HEK293T (cell line): ENCODE measurements at regions not wholly inside any gene's neighbourhood (a gene's known extent, or its start where the extent isn't known, plus 50 kb on each side); places are given as distances from the start of the nearest gene placed in this dataset.

Experiments
- CTCF ChIA-PET: fragments of 350-600 bp; formaldehyde crosslinking; extraction: SDS; loops from one replicate; lab custom pipeline; 2021; ENCODE audit warnings: antibody characterized with exemption, inconsistent platforms; lab: Yijun Ruan, JAX
- POLR2A ChIA-PET: fragments of 350-600 bp; formaldehyde crosslinking; extraction: SDS; loops from one replicate; lab custom pipeline; 2020; ENCODE audit warnings: antibody characterized with exemption, inconsistent platforms; lab: Yijun Ruan, JAX
- DNase-seq: peaks from one replicate; pipeline ENCODE4 v3.0.0; 2012; ENCODE audit warnings: mixed read lengths; ENCODE audit errors: extremely low spot score
- ARNT ChIP-seq: fragments of 450-650 bp; IDR thresholded peaks from 2 replicates; pipeline ENCODE4 v1.6.1; 2017; ENCODE audit warnings: mild to moderate bottlenecking
- BHLHE40 ChIP-seq: fragments of 450-650 bp; IDR thresholded peaks from 2 replicates; pipeline ENCODE4 v1.6.1; 2016; ENCODE audit warnings: mild to moderate bottlenecking, moderate library complexity, borderline replicate concordance
- CTBP1 ChIP-seq: fragments of 450-650 bp; IDR thresholded peaks from 2 replicates; pipeline ENCODE4 v1.6.1; 2016; ENCODE audit warnings: borderline replicate concordance
- ELF4 ChIP-seq: fragments of 450-650 bp; IDR thresholded peaks from 2 replicates; pipeline ENCODE4 v1.6.1; 2017; ENCODE audit warnings: antibody characterized with exemption
- FOXA1 ChIP-seq: fragments of 450-650 bp; IDR thresholded peaks from 2 replicates; pipeline ENCODE4 v1.6.1; 2016; ENCODE audit warnings: mild to moderate bottlenecking
- FOXK2 ChIP-seq: fragments of 450-650 bp; IDR thresholded peaks from 2 replicates; pipeline ENCODE4 v1.6.1; 2016; ENCODE audit warnings: mild to moderate bottlenecking
- FOXM1 ChIP-seq: fragments of 450-650 bp; IDR thresholded peaks from 2 replicates; pipeline ENCODE4 v1.6.1; 2017; ENCODE audit warnings: mild to moderate bottlenecking, borderline replicate concordance
- HDGF ChIP-seq: fragments of 450-650 bp; IDR thresholded peaks from 2 replicates; pipeline ENCODE4 v1.6.1; 2017; ENCODE audit warnings: antibody characterized with exemption, borderline replicate concordance
- L3MBTL2 ChIP-seq: fragments of 450-650 bp; conservative IDR thresholded peaks from 2 replicates; pipeline ENCODE4 v1.6.1; 2016; ENCODE audit warnings: mild to moderate bottlenecking
- LEF1 ChIP-seq: fragments of 450-650 bp; IDR thresholded peaks from 2 replicates; pipeline ENCODE4 v1.6.1; 2017; ENCODE audit warnings: mild to moderate bottlenecking, borderline replicate concordance
- NFRKB ChIP-seq: fragments of 450-650 bp; IDR thresholded peaks from 2 replicates; pipeline ENCODE4 v1.6.1; 2016; ENCODE audit warnings: mild to moderate bottlenecking, moderate library complexity
- PKNOX1 ChIP-seq: fragments of 450-650 bp; IDR thresholded peaks from 2 replicates; pipeline ENCODE4 v1.6.1; 2016
- SP1 ChIP-seq: fragments of 450-650 bp; IDR thresholded peaks from 2 replicates; pipeline ENCODE4 v1.6.1; 2017
- SUZ12 ChIP-seq: fragments of 450-650 bp; IDR thresholded peaks from 2 replicates; pipeline ENCODE4 v1.6.1; 2016; ENCODE audit warnings: mild to moderate bottlenecking
- TARDBP ChIP-seq: fragments of 450-650 bp; IDR thresholded peaks from 2 replicates; pipeline ENCODE4 v1.6.1; 2016
- ZNF384 ChIP-seq: fragments of 450-650 bp; IDR thresholded peaks from 2 replicates; pipeline ENCODE4 v1.6.1; 2016

GRCh38 chr10:29876008-29876555, 183.3 kb downstream of the JCAD start:
- ChIA-PET CTCF (no interaction called here), POLR2A (no interaction called here)
- no peak for TF ChIP-seq FOXA1
- TF ChIP-seq ARNT = no peak
- no peak for TF ChIP-seq FOXM1
- no peak for DNase-seq

GRCh38 chr10:29874606-29875269, 184.6 kb downstream of the JCAD start:
- ChIA-PET POLR2A (no interaction called here), CTCF (no interaction called here)
- DNase-seq = no peak
- TF ChIP-seq SP1 = no peak
- no peak for TF ChIP-seq FOXA1
- no peak for TF ChIP-seq BHLHE40
- TF ChIP-seq FOXM1 = no peak
- TF ChIP-seq ZNF384 = no peak
- no peak for TF ChIP-seq TARDBP
- no peak for TF ChIP-seq FOXK2
- TF ChIP-seq NFRKB = no peak
- no peak for TF ChIP-seq CTBP1

- ChIA-PET POLR2A (no interaction called here), CTCF (no interaction called here)
- no peak for DNase-seq
- TF ChIP-seq LEF1 (no peak), FOXA1 (no peak), FOXK2 (no peak), ARNT (no peak), HDGF (no peak), PKNOX1 (no peak), ZNF384 (no peak), NFRKB (no peak), L3MBTL2 (no peak), CTBP1 (no peak), FOXM1 (no peak), ELF4 (no peak), TARDBP (no peak), BHLHE40 (no peak), SUZ12 (no peak), SP1 (no peak)
Measured at GRCh38 chr10:29873941-29874484, 185.4 kb downstream of the JCAD start.

- TF ChIP-seq FOXA1 (no peak), SUZ12 (no peak)
- ChIA-PET CTCF (no interaction called here), POLR2A (no interaction called here)
- DNase-seq = no peak
Measured at GRCh38 chr10:29870522-29871044, 188.8 kb downstream of the JCAD start.

GRCh38 chr10:29869593-29869992, 189.8 kb downstream of the JCAD start:
- ChIA-PET CTCF (no interaction called here), POLR2A (no interaction called here)
- TF ChIP-seq LEF1 (no peak), BHLHE40 (no peak), NFRKB (no peak), ARNT (no peak), SP1 (no peak), PKNOX1 (no peak), L3MBTL2 (no peak), CTBP1 (no peak), FOXK2 (no peak), FOXA1 (no peak), SUZ12 (no peak), ELF4 (no peak), FOXM1 (no peak), TARDBP (no peak), ZNF384 (no peak), HDGF (no peak)
- DNase-seq = no peak

- ChIA-PET POLR2A (no interaction called here), CTCF (no interaction called here)
- no peak for DNase-seq
- TF ChIP-seq FOXM1 (no peak), NFRKB (no peak), LEF1 (no peak), ELF4 (no peak), FOXK2 (no peak), SUZ12 (no peak), ARNT (no peak), PKNOX1 (no peak), BHLHE40 (no peak), ZNF384 (no peak), L3MBTL2 (no peak), CTBP1 (no peak), HDGF (no peak), TARDBP (no peak), FOXA1 (no peak), SP1 (no peak)
Measured at GRCh38 chr10:29866356-29866755, 193.0 kb downstream of the JCAD start.
